Endothelial cell of umbilical vein (primary cell): ENCODE measurements at regions not wholly inside any gene's neighbourhood (a gene's known extent, or its start where the extent isn't known, plus 50 kb on each side); places are given as distances from the start of the nearest gene placed in this dataset.

Experiments
- BruUV-seq: library from RNA; stranded (reverse); fragments of 400-500 nt; replicated peaks from 2 replicates; lab custom pipeline; 2021; lab: Mats Ljungman, UMichigan
- CTCF ChIA-PET: fragments of 300-600, 350-600 bp; sonication (Branson Sonifier 250); formaldehyde crosslinking; loops from one replicate; lab custom pipeline; 2021; ENCODE audit warnings: antibody characterized with exemption, inconsistent platforms; lab: Charles Lee
- POLR2A ChIA-PET: fragments of 300-600, 350-600 bp; sonication (Branson Sonifier 250); formaldehyde crosslinking; loops from one replicate; lab custom pipeline; 2021; ENCODE audit warnings: antibody characterized with exemption, inconsistent platforms; lab: Charles Lee
- DNase-seq: peaks from one replicate; pipeline ENCODE4 v3.0.0-alpha.2; 2011; ENCODE audit warnings: low read depth, low spot score
- FAIRE-seq: peaks from 2 replicates; lab custom pipeline; 2011; peaks lifted over from hg19 to GRCh38; lab: Jason Lieb, UNC
- H2AFZ ChIP-seq: 2 replicates; pipeline ENCODE4 v1.6.0; 2012; ENCODE audit warnings: low read depth, low read length, control low read depth, inconsistent platforms
- H3K27ac ChIP-seq: 2 replicates; pipeline ENCODE4 v1.5.1; 2011; ENCODE audit warnings: low read depth, mild to moderate bottlenecking, control low read depth, low read length, moderate library complexity; ENCODE audit not compliant: insufficient read depth
- H3K27me3 ChIP-seq, 2 experiments: 2 replicates each; pipeline versions ENCODE4 v1.6.0 to v1.6.1; 2011; ENCODE audit warnings: low read length in 2 of 2, mixed read lengths in 1 of 2; ENCODE audit not compliant: control insufficient read depth in 2 of 2, insufficient read depth in 2 of 2
- H3K36me3 ChIP-seq, 2 experiments: 2 replicates in 1 of 2; 3 replicates in 1 of 2; pipeline ENCODE4 v1.5.1; 2011; ENCODE audit warnings: low read length in 2 of 2, mild to moderate bottlenecking in 1 of 2, moderate library complexity in 1 of 2; ENCODE audit not compliant: control insufficient read depth in 2 of 2, insufficient read depth in 2 of 2; ENCODE audit errors: extremely low read depth in 1 of 2
- H3K4me1 ChIP-seq: 3 replicates; pipeline ENCODE4 v1.5.1; 2011; ENCODE audit warnings: mild to moderate bottlenecking, low read length; ENCODE audit not compliant: control insufficient read depth, insufficient read depth; ENCODE audit errors: extremely low read depth
- H3K4me2 ChIP-seq: 2 replicates; pipeline ENCODE4 v1.6.1; 2011; ENCODE audit warnings: low read length, control low read depth, mixed read lengths; ENCODE audit not compliant: insufficient read depth
- H3K4me3 ChIP-seq, 3 experiments: fragments of 200-600 bp in 1 of 3; sonication (generic), shearing (Covaris generic) in 1 of 3; replicated peaks in 1 of 3; 2 replicates each; pipeline ENCODE4 v1.5.1; 2011 to 2016; ENCODE audit warnings: control low read depth in 3 of 3, low read length in 3 of 3, mild to moderate bottlenecking in 2 of 3, inconsistent platforms in 1 of 3, low read depth in 1 of 3, moderate library complexity in 1 of 3; ENCODE audit not compliant: insufficient read depth in 1 of 3
- H3K79me2 ChIP-seq: 2 replicates; pipeline ENCODE4 v1.6.0; 2012; ENCODE audit warnings: low read length, inconsistent platforms; ENCODE audit not compliant: control insufficient read depth, insufficient read depth
- H3K9ac ChIP-seq: replicated peaks from 2 replicates; pipeline ENCODE3; 2011; ENCODE audit warnings: low read length, control low read depth; ENCODE audit not compliant: insufficient read depth; ENCODE audit errors: extremely low read depth
- H3K9me1 ChIP-seq: replicated peaks from 3 replicates; pipeline ENCODE4 v1.6.0; 2011; ENCODE audit warnings: mild to moderate bottlenecking, low read length; ENCODE audit not compliant: control insufficient read depth, insufficient read depth; ENCODE audit errors: extremely low read depth
- H3K9me3 ChIP-seq: replicated peaks from 2 replicates; pipeline ENCODE4 v1.5.1; 2012; ENCODE audit warnings: low read length, inconsistent platforms; ENCODE audit not compliant: control insufficient read depth, insufficient read depth
- H4K20me1 ChIP-seq: replicated peaks from 2 replicates; pipeline ENCODE3; 2011; ENCODE audit warnings: mild to moderate bottlenecking, low read length; ENCODE audit not compliant: control insufficient read depth, insufficient read depth; ENCODE audit errors: extremely low read depth
- EZH2 ChIP-seq: IDR thresholded peaks from 2 replicates; pipeline ENCODE4 v1.6.1; 2012; ENCODE audit warnings: borderline replicate concordance, low read depth, mild to moderate bottlenecking, moderate library complexity, low read length, inconsistent platforms; ENCODE audit not compliant: severe bottlenecking
- FOS ChIP-seq: IDR thresholded peaks from 2 replicates; pipeline ENCODE4 v1.6.1; 2011; ENCODE audit warnings: mild to moderate bottlenecking, low read length, moderate library complexity, borderline replicate concordance; ENCODE audit not compliant: insufficient read depth
- GATA2 ChIP-seq: IDR thresholded peaks from 2 replicates; pipeline ENCODE4 v1.7.0; 2011; ENCODE audit warnings: low read depth, mild to moderate bottlenecking, moderate library complexity, mixed read lengths, low read length; ENCODE audit not compliant: insufficient read length, insufficient read depth
- JUN ChIP-seq: IDR thresholded peaks from 2 replicates; pipeline ENCODE4 v1.6.1; 2011; ENCODE audit warnings: borderline replicate concordance, low read depth; ENCODE audit not compliant: insufficient read length, insufficient read depth
- MAX ChIP-seq: IDR thresholded peaks from 2 replicates; pipeline ENCODE4 v1.6.1; 2011; ENCODE audit not compliant: insufficient read depth, insufficient read length
- MYC ChIP-seq: IDR thresholded peaks from one replicate; pipeline ENCODE4 v1.6.1; 2011; ENCODE audit warnings: mild to moderate bottlenecking, low read depth, low read length
- POLR2A ChIP-seq: IDR thresholded peaks from 2 replicates; pipeline ENCODE4 v1.6.1; 2012; ENCODE audit warnings: low read depth, mild to moderate bottlenecking, control low read depth, low read length
- POLR2AphosphoS5 ChIP-seq: IDR thresholded peaks from 2 replicates; pipeline ENCODE4 v1.6.1; 2012; ENCODE audit warnings: low read depth, mild to moderate bottlenecking, control low read depth, low read length, moderate library complexity; ENCODE audit not compliant: insufficient read depth
- dilution Hi-C: fragments of 300-500 bp; cut with MboI; formaldehyde crosslinking; loops from one replicate; pipeline ENCODE4 v1.15.0; 2019; ENCODE audit warnings: low sequenced_read_pairs; ENCODE audit not compliant: extremely low pct_ligation_motif_present
- intact Hi-C: fragments of 100-400 bp; cut with micrococcal nuclease; formaldehyde crosslinking; loops from one replicate; pipeline ENCODE4 v1.10.0; 2022
- TF ChIP-seq, protein P1 (sequence below), 2 donors: IDR thresholded peaks; 1 replicate in 1 of 2; 2 replicates in 1 of 2; pipeline ENCODE4 v1.5.1; 2011; ENCODE audit warnings: low read length in 2 of 2, mild to moderate bottlenecking in 2 of 2, moderate library complexity in 2 of 2, control low read depth in 1 of 2, inconsistent platforms in 1 of 2, low read depth in 1 of 2; ENCODE audit not compliant: insufficient read depth in 1 of 2; ENCODE audit errors: extremely low read depth in 1 of 2

DNA sequence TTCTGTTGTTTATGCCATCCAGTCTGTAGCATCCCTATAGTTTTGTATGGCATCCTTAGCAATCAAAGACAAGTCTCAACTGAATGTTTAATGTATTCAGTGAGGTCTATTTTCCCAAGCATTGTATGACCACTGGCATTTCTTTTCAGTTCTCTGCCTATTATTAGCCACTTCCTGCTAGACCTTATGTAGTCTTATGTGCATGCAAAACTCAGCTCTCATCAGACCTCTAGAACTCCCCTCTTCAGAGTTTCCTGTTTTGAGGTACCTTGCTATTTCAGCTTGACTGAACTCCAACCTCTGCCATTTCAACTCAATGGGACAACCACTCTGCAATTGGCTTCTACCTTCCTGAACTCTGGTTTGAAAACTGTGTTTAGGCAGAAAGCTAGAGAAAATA, 113.2 kb downstream of the SLC25A46 start:
- ChIA-PET CTCF (no interaction called here), POLR2A (no interaction called here)
- Histone ChIP-seq H3K4me3 (no peak overlapping the region), H3K9ac (no peak overlapping the region), H3K36me3 (no peaks in the 10 kb centered on the region), H3K79me2 (no peaks in the 10 kb centered on the region), H4K20me1 (no peaks in the 10 kb centered on the region), H3K27me3 (no peaks in the 10 kb centered on the region), H3K9me3 (no peaks in the 10 kb centered on the region), H2AFZ (no peak overlapping the region), H3K27ac (no peak overlapping the region), H3K4me1 (no peaks in the 10 kb centered on the region), H3K9me1 (no peaks in the 10 kb centered on the region), H3K4me2 (no peak overlapping the region)
- no peak for TF ChIP-seq JUN
- FAIRE-seq (no peak), DNase-seq (no peak)
- dilution Hi-C loops, result no loop called here
- BruUV-seq, result no TSS peak
- intact Hi-C loops, result no loop called here

DNA sequence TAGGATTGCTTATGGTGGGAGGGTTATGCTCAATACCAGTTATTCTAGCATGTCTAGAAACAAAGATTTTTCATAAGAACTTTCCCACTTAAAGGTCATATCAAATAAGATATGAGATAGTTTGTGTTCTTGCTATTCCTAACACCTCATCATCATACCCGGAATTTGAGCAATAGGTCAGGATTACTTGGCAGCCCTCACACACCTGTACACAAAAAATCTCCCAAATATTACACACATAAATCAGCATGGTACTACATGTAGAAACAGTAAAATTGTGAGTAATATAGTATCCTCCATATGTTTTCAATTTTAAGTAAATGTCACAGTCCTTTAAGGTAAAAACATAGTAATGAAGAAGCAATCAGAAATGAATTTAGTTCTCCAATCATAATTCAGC, 113.7 kb downstream of the SLC25A46 start:
- no peak overlapping the region for H3K9ac ChIP-seq
- BruUV-seq, result no TSS peak
- no peak overlapping the region for H3K27ac ChIP-seq
- H3K27me3 ChIP-seq, result no peaks in the 10 kb centered on the region
- no peaks in the 10 kb centered on the region for H3K9me1 ChIP-seq
- no peaks in the 10 kb centered on the region for H3K4me1 ChIP-seq
- H3K9me3 ChIP-seq, result no peaks in the 10 kb centered on the region
- no peak overlapping the region for H3K4me3 ChIP-seq
- H3K79me2 ChIP-seq, result no peaks in the 10 kb centered on the region
- POLR2A ChIA-PET, result no interaction called here
- CTCF ChIA-PET, result no interaction called here
- no peak for FAIRE-seq
- H4K20me1 ChIP-seq, result no peaks in the 10 kb centered on the region
- intact Hi-C loops (no loop called here), dilution Hi-C loops (no loop called here)
- H2AFZ ChIP-seq, result no peak overlapping the region
- TF ChIP-seq POLR2AphosphoS5, result no peak
- TF ChIP-seq EZH2, result no peak
- TF ChIP-seq JUN, result no peak
- TF ChIP-seq GATA2, result no peak
- no peak for TF ChIP-seq MYC
- no peak for TF ChIP-seq MAX
- TF ChIP-seq FOS, result no peak
- TF ChIP-seq, protein P1, sequence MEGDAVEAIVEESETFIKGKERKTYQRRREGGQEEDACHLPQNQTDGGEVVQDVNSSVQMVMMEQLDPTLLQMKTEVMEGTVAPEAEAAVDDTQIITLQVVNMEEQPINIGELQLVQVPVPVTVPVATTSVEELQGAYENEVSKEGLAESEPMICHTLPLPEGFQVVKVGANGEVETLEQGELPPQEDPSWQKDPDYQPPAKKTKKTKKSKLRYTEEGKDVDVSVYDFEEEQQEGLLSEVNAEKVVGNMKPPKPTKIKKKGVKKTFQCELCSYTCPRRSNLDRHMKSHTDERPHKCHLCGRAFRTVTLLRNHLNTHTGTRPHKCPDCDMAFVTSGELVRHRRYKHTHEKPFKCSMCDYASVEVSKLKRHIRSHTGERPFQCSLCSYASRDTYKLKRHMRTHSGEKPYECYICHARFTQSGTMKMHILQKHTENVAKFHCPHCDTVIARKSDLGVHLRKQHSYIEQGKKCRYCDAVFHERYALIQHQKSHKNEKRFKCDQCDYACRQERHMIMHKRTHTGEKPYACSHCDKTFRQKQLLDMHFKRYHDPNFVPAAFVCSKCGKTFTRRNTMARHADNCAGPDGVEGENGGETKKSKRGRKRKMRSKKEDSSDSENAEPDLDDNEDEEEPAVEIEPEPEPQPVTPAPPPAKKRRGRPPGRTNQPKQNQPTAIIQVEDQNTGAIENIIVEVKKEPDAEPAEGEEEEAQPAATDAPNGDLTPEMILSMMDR (IDR thresholded peaks at IDR 0.05; ENCODE audit: extremely low read depth in 1 of 2, insufficient read depth in 1 of 2, low read depth in 1 of 2, low read length in 2 of 2), result no peak
- no peak for TF ChIP-seq POLR2A
- no peak for DNase-seq
- no peaks in the 10 kb centered on the region for H3K36me3 ChIP-seq
- no peak overlapping the region for H3K4me2 ChIP-seq
